ENCODE measurements at regions not wholly inside any gene's neighbourhood (a gene's known extent, or its start where the extent isn't known, plus 50 kb on each side); places are given as distances from the start of the nearest gene placed in this dataset.
A peak's percentile ranks its signal among the peaks of the same experiment; 100 is the strongest.

DNA sequence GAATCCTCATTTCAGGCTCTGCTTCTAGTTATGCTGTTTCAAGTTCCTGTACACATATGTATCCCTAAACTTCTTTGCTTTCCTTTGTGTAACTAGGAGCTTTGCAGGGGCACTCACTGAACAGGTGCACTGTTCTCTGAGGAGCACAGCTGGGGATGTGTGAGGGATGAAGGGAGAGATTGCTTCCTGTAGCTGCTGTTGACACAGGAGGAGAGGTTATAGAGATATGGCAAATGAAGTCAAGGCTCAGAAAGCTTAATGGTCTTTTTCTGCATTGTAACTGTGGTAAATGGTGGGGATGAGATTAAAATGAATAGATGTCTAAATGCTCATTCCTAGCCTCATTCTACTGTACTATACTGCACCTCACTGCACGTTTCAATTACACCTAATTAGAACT is 454.3 kb downstream of the BTBD3 start:
- DNase-seq (ENCODE audit: low spot score): no peak

DNA sequence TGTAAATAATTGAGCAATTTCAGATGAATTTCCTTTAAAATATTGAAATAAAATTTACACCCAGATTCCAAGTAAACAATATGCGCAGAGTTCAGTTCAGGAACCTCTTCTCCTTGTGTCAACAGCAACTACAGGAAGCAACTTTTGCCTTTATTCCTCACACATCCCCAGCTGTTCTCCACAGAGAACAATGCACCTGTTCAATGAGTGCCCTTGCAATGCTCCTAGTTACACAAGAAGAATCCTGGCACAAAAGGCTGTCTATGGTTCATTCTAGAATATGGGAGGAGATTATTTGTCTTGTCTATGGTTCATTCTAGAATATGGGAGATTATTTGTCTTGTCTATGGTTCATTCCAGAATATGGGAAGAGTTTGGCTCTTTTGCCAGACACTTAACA is 454.9 kb downstream of the BTBD3 start:
- DNase-seq (ENCODE audit: low spot score): no peak

DNA sequence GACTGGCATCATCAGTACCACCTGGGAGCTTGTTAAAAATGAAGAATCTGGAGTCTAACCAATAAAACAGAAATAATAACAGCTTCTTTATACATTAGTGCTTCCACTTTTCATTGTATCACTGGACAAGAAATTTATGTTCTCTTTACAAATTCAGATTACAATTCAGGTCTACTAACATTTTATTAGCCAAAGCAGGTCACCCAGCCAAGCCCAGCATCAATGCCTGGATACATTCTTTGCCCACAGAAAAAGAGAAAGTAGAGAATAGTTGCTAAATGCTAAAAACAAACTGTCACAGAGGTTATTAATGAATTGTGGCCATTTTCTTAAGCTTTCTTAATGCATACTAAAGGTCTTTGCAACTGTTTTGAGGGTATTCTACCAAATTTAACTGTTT is 458.3 kb downstream of the BTBD3 start:
- DNase-seq (ENCODE audit: low spot score): no peak

DNA sequence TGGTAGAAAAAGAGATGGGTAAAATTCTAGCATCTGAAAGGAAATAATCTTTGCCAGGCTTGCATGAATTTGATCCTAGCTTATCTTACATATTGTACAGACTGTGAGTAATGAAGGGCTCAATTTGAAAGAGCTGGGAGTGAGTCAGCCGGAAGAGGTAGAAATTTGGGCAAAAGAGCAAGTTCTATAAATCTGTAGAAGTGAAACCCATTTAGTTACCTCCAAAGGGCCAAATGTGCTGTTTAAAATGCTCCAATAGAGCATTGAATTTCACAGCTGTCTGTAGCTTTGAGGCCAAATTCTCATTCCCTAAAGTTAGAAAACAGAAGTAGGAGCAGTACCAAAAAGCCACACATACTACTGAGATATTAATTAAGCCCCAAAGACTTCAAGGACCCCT is 466.1 kb downstream of the BTBD3 start:
- no peak for DNase-seq (ENCODE audit: low spot score)

DNA sequence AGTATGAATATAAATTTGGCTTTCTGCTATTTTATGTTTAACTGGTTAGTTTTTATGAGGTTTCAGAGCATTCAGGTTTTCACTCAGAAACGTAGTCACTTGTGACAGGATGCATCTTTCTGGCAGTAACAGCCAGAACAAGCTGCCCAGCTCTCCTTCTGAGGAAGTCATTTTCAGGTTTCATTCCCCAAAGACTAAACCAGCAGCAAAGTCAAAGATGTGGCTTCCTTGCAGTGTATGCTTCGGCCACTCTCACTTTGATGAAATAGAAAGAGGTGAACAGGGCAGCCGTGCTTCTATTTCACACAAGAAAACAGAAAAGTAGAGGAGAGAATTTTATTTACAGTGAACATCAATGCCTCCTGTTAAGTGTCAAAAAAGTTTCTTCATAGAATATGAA is 469.1 kb downstream of the BTBD3 start:
- DNase-seq (ENCODE audit: low spot score): no peak

GRCh38 chr20:12391099-12391498 is 473.4 kb downstream of the BTBD3 start:
- no peak for DNase-seq (ENCODE audit: low spot score)

- no peak for DNase-seq (ENCODE audit: low spot score)
These were observed 477.1 kb downstream of the BTBD3 start for GRCh38 chr20:12394786-12395185.

- DNase-seq (ENCODE audit: low spot score): no peak
These were observed 477.7 kb downstream of the BTBD3 start for GRCh38 chr20:12395353-12395752.

DNA sequence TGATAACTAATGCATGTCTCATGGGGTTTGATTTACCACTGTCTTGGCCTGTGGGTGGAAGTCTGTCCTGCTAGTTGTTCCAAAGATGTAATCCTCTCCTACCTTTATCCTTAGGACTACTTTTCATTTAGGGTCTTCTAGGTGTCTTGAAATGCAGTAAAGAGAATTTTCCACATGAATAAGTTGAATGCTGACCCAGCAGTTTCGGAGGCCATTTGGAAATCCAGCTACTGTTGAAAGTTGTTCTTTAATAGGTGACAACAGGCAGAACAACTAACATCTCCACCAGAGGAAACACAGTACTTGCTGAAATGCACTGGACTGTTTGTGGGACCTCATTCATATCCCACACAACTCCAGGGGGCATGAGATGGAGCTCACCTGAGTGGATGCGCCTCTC is 478.1 kb downstream of the BTBD3 start:
- DNase-seq (ENCODE audit: low spot score): no peak

DNA sequence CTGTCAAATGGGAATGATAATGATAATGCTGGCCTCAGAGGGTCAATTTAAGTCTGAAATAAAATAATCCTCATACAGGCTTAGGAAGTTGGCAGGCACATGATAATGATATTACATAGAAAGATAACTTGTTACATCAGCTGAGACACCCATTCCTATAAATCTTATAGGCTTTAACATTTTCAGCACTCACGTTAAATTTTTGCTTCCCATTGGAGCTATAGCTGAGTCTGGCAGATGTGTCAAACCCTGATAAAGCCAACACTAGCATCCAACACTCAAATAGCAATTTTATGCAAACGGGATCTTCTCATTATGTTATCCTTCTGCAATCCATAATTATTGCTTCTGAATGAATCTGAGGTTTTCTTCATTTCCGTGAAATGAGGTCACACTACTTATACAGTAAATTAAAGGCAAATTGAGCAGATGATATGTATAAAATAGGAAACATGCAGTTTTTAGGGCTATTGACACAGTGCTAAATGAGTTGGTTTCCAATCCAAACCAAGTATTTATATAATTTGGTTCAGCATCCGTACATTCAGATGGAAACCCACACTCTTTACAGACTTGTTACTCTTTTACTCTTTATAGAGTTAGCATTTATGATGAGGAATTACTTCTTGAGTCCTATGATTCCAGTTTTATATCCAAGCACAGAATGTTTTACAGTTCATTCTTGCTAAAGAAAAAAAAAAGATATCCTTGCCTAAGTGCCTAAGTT is 481.6 kb downstream of the BTBD3 start:
- DNase-seq (ENCODE audit: low spot score): no peak

GRCh38 chr20:12404941-12405340 is 487.2 kb downstream of the BTBD3 start:
- DNase-seq (ENCODE audit: low spot score): no peak

DNA sequence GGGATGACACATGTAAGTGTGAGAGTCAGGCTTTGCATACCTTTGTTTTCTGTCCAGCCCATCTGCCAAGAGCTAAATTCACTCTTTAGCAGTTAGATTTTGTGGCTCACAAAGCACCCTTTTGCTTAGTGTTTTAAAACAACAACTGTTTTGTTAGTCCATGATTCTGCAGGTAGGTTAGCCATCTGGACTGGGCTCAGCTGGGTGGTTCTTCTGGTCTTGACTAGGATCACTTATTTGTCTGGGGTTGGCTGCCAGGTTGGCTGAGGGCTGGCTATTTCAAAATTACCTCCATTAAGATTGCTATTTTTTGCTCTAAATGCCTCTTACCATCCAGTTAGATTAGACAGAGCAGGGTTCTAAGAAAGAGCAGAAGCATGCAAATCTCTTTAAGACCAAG is 489.3 kb downstream of the BTBD3 start:
- DNase-seq (ENCODE audit: low spot score): no peak

DNA sequence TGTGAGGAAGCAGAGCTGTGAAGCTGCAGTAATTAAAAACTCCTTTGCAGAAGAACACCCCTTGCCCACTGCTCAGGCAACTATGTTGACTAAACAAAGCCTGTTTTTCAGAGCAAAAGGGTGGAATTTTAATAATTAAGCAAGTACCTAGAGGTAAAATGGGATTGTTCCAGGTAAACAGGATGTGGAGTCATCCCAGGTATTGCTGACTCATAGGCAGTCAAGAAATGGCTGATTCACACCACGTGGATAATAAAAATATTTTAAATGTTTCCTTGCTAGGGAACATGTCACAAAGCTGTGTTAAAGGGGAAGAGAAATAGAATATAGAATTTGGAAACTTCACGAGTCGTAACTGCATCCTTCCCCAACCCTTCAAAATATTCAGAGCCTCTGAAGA is 491.8 kb downstream of the BTBD3 start:
- peak; percentile 46 for DNase-seq (ENCODE audit: low spot score)

- no peak for DNase-seq (ENCODE audit: low spot score)
These were observed 493.1 kb downstream of the BTBD3 start for GRCh38 chr20:12410783-12411182.

- DNase-seq (ENCODE audit: low spot score): no peak
These were observed 493.7 kb downstream of the BTBD3 start for GRCh38 chr20:12411246-12411940.

DNA sequence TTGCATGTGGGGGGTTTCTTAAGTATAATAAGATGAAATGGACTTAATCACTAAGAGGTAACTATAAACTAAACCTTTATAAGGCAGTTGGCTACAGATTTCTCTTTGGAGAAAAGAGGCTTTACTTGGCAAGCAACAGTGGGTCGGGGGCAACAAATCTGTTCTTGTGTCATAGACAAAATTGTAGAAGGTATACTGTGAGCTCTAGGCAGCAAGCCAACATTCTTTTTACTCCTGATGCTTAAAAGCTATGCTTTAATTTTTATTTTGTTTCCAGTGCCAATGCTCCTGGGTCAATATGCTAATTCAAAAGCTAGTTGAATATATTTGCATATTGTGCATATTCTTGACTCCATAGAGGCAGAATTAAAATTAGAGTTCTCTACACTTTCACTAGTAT is 495.4 kb downstream of the BTBD3 start:
- DNase-seq (ENCODE audit: low spot score): no peak

DNA sequence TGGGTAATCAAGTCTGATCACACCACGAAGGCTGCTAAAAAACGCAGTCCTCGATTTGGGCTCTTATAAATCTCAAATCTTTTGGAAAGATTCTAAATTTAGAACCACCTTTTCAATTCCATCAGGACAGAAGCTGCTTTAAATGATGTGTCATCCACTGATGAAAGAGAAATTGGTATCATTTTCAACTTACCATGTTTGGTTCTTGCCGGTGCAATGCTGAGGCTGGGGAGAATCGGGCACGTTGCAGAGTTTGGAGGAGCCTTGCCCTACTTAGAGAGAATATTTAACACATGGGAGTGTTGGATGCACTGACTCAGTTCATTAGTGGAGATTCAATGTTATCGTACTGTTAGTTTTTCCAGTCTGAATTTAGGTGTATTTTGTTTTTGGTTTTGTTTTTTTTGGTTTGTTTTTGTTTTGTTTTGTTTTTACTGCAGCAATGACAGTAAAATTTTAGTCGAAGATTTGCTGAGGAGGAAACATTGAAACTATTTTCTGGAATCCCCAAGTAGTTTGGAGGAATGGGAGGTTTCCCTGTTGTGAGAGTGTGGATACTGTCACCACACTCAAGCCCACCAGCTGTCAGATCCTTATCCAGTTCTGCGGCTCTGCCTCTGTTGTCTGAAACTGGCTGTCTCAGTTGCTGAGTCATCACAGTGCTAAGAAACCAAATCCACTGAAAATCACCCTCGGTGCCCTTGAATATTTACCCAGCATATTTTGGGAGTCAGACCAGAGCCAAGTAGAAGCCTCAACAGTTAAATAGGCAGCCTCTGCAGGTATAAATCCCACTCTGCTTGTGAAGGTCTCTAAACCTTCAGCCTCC is 497.0 kb downstream of the BTBD3 start:
- DNase-seq (ENCODE audit: low spot score): no peak

- no peak for DNase-seq (ENCODE audit: low spot score)
These were observed 498.6 kb downstream of the BTBD3 start for GRCh38 chr20:12416281-12416680.

- DNase-seq (ENCODE audit: low spot score): no peak
These were observed 516.0 kb downstream of the BTBD3 start for GRCh38 chr20:12433724-12434123.

DNA sequence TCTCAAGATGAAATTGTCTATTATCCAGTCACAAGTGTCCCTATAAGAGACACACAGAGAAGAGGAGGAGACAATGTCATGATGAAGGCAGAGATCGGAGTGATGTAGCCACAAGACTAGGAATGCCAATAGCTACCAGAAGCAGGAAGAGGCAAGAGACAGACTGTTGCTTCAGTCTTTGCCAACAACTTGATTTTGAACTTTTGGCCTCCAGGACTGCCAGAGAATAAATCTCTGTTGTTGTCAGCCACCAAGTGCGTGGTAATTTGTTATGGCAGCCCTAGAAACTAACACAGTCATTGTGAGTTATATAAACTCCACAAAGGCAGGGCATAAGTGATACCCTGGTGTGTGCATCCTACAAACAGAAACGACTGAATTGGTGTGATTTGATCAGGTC is 517.0 kb downstream of the BTBD3 start:
- DNase-seq (ENCODE audit: low spot score): no peak

GRCh38 chr20:12435268-12435667 is 517.6 kb downstream of the BTBD3 start:
- no peak for DNase-seq (ENCODE audit: low spot score)

GRCh38 chr20:12453711-12454110 is 536.0 kb downstream of the BTBD3 start:
- DNase-seq (ENCODE audit: low spot score): no peak

DNA sequence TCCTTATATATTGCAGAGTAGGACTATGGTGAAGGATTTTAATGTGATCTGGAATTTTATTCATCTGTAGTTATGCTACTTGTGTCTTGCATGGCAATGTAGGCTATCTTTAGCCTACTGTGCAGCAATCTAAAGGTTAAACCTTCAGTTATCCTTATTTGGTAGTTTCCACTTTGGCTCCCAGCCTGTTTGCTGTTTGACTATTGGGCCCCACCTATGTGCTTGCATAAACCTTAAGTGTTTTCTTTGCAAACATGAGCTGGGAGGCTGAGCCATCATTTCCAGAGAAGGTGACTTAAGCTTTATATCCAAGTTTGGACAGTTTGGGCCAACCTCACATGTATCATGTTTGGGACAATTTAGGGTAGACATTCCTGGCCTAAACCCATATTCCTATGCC is 537.5 kb downstream of the BTBD3 start:
- no peak for DNase-seq (ENCODE audit: low spot score)

Data from LoVo (cell line).